NCI-H82 treated with DMSO at 0.1 percent for 48 hours (cell line): ENCODE measurements at regions not wholly inside any gene's neighbourhood (a gene's known extent, or its start where the extent isn't known, plus 50 kb on each side); places are given as distances from the start of the nearest gene placed in this dataset.
"Not testable (repeated sequence)": the region's sequence is repeated elsewhere in the genome, so short reads cannot be mapped to it uniquely, and the experiment has no call there.

Experiments
- DNase-seq: peaks from one replicate; lab custom pipeline; 2025; ENCODE audit not compliant: unreplicated experiment; lab: John Stamatoyannopoulos, UW

- no peak for DNase-seq
Observed at GRCh38 chrX:22526339-22526738, 253.6 kb downstream of the CBLL2 start.

GRCh38 chrX:22527302-22527701 lies 254.6 kb downstream of the CBLL2 start:
- DNase-seq, result no peak

GRCh38 chrX:22533898-22534297 lies 261.2 kb downstream of the CBLL2 start:
- no peak for DNase-seq

- no peak for DNase-seq
Observed at GRCh38 chrX:22534643-22535042, 261.9 kb downstream of the CBLL2 start.

- DNase-seq, result no peak
Observed at GRCh38 chrX:22536746-22537304, 264.1 kb downstream of the CBLL2 start.

GRCh38 chrX:22538580-22538979 lies 265.9 kb downstream of the CBLL2 start:
- DNase-seq, result no peak

GRCh38 chrX:22541926-22542325 lies 269.2 kb downstream of the CBLL2 start:
- DNase-seq, result no peak

GRCh38 chrX:22542641-22543040 lies 269.9 kb downstream of the CBLL2 start:
- DNase-seq, result no peak

GRCh38 chrX:22559506-22559905 lies 286.8 kb downstream of the CBLL2 start:
- no peak for DNase-seq

- no peak for DNase-seq
Observed at GRCh38 chrX:22575161-22575845, 302.6 kb downstream of the CBLL2 start.

GRCh38 chrX:22577181-22577580 lies 304.5 kb downstream of the CBLL2 start:
- no peak for DNase-seq

- DNase-seq, result no peak
Observed at GRCh38 chrX:22585831-22586230, 313.1 kb downstream of the CBLL2 start.

GRCh38 chrX:22589845-22590244 lies 317.1 kb downstream of the CBLL2 start:
- DNase-seq, result no peak

GRCh38 chrX:22594766-22595165 lies 322.1 kb downstream of the CBLL2 start:
- DNase-seq, result no peak

GRCh38 chrX:22603060-22603459 lies 330.3 kb downstream of the CBLL2 start:
- DNase-seq, result no peak

GRCh38 chrX:22609452-22609851 lies 336.7 kb downstream of the CBLL2 start:
- DNase-seq, result not testable (repeated sequence)

- no peak for DNase-seq
Observed at GRCh38 chrX:22616867-22617266, 344.2 kb downstream of the CBLL2 start.

- DNase-seq, result no peak
Observed at GRCh38 chrX:22627576-22627975, 354.9 kb downstream of the CBLL2 start.

- DNase-seq, result no peak
Observed at GRCh38 chrX:22628275-22628674, 355.6 kb downstream of the CBLL2 start.

GRCh38 chrX:22629105-22629725 lies 356.5 kb downstream of the CBLL2 start:
- DNase-seq, result no peak

GRCh38 chrX:22634083-22634482 lies 361.4 kb downstream of the CBLL2 start:
- DNase-seq, result no peak

GRCh38 chrX:22634751-22635150 lies 362.0 kb downstream of the CBLL2 start:
- DNase-seq, result no peak

GRCh38 chrX:22648281-22648680 lies 351.5 kb upstream of the DDX53 start:
- no peak for DNase-seq
